ENCODE measurements at regions not wholly inside any gene's neighbourhood (a gene's known extent, or its start where the extent isn't known, plus 50 kb on each side); places are given as distances from the start of the nearest gene placed in this dataset.
A peak's percentile ranks its signal among the peaks of the same experiment; 100 is the strongest.

DNA sequence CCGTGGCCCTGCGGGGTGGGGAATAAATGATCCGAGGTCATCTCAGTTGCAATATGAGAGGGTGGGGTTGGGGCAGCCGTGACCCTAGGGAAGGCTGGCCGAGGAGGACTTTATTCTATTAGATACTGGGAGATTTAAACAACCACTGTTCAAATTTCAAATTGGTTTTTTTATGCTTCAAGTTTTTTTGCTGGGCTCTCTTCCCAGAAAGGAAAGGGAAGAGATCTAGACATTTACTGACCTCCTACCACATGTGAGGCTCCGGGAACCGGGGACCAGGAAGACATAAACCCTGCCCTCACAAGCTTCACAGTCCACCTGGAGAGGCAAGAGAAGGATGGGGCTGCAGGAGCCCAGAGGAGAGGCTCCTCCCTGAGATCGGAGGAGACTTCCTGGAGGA lies 207.3 kb downstream of the FOXD2 start:
- intact Hi-C loops (cut with DNase I; ENCODE audit: low total_unique reads): no loop called here

DNA sequence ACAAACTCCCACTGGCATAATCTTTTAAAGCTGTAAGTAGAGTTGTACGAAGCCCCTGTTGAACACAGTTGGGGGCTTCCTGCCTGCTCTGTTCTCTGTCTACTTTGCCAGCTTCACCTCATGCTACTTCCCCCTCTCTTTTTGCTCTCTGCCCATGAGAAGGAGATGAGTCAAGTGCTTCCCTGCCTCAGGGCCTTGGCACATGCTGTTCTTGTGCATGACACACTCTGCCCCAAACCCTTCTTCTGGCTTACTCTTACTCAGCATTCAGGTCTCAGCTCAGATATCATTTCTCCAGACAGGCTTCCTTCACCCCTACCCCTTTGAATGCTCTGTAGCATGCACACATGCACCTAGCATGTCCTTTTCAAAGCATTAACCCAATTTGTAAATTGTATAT lies 208.8 kb downstream of the FOXD2 start:
- no peaks in the 10 kb centered on the region for H3K36me3 ChIP-seq (ENCODE audit: low read depth, missing control alignments)
- no peaks in the 10 kb centered on the region for H3K27me3 ChIP-seq
- 64 to 75% methylated on average over 1 of the region's 1 CpG for WGBS, 2 donors
- TF ChIP-seq POLR2A (IDR thresholded peaks at IDR 0.05): no peak
- TF ChIP-seq, protein P1, sequence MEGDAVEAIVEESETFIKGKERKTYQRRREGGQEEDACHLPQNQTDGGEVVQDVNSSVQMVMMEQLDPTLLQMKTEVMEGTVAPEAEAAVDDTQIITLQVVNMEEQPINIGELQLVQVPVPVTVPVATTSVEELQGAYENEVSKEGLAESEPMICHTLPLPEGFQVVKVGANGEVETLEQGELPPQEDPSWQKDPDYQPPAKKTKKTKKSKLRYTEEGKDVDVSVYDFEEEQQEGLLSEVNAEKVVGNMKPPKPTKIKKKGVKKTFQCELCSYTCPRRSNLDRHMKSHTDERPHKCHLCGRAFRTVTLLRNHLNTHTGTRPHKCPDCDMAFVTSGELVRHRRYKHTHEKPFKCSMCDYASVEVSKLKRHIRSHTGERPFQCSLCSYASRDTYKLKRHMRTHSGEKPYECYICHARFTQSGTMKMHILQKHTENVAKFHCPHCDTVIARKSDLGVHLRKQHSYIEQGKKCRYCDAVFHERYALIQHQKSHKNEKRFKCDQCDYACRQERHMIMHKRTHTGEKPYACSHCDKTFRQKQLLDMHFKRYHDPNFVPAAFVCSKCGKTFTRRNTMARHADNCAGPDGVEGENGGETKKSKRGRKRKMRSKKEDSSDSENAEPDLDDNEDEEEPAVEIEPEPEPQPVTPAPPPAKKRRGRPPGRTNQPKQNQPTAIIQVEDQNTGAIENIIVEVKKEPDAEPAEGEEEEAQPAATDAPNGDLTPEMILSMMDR (IDR thresholded peaks at IDR 0.05): no peak
- intact Hi-C loops (cut with DNase I; ENCODE audit: low total_unique reads): no loop called here
- peaks cover 10% of the 10 kb centered on the region for H3K4me1 ChIP-seq
- no peaks in the 10 kb centered on the region for H3K9me3 ChIP-seq
- DNase-seq: no peak
- H3K27ac ChIP-seq: no peak overlapping the region
- no peak overlapping the region for H3K4me3 ChIP-seq

More for the DNA sequence above, 207.3 kb downstream of the FOXD2 start:
- no peaks in the 10 kb centered on the region for H3K27me3 ChIP-seq
- TF ChIP-seq, protein P1 (IDR thresholded peaks at IDR 0.05): no peak
- TF ChIP-seq POLR2A (IDR thresholded peaks at IDR 0.05): no peak
- H3K27ac ChIP-seq: no peak overlapping the region
- no peak for DNase-seq
- no peaks in the 10 kb centered on the region for H3K36me3 ChIP-seq (ENCODE audit: low read depth, missing control alignments)
- 42 to 61% methylated on average over 8 of the region's 8 CpGs for WGBS, 2 donors
- peaks cover 10% of the 10 kb centered on the region for H3K4me1 ChIP-seq
- H3K4me3 ChIP-seq: no peak overlapping the region
- H3K9me3 ChIP-seq: no peaks in the 10 kb centered on the region

DNA sequence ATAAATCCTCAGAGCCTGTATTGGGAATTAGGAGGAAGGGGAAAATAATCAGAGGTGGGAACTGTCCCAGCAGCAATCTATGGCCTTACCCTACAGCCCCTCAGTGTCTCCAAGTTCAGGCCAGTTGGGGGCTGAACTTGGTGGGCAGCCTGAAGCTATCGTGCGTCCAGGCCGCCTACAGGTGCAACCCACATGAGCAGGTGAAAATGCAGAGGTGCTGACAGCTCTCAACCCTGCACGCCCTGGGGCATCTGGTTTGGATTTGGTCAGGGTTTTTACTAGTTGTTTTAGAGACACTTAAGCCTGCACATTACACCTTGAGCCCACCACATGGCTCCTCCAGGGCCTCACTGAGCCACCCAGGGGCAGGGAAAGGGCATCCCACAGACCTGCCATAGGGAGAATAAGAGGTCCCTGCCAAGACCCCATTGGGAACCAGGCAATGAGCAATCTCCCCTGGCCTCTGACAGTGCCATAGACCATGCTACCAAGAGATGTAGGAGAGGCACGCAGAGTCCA lies 209.5 kb downstream of the FOXD2 start:
- no peak overlapping the region for H3K27ac ChIP-seq
- DNase-seq: no peak
- peaks cover 10% of the 10 kb centered on the region for H3K4me1 ChIP-seq
- 90 to 98% methylated on average over 4 to 5 of the region's 5 CpGs for WGBS, 2 donors
- H3K9me3 ChIP-seq: no peaks in the 10 kb centered on the region
- no peak for TF ChIP-seq POLR2A (IDR thresholded peaks at IDR 0.05)
- TF ChIP-seq, protein P1 (IDR thresholded peaks at IDR 0.05): no peak
- H3K4me3 ChIP-seq: no peak overlapping the region
- intact Hi-C loops (cut with DNase I; ENCODE audit: low total_unique reads): no loop called here
- no peaks in the 10 kb centered on the region for H3K27me3 ChIP-seq
- no peaks in the 10 kb centered on the region for H3K36me3 ChIP-seq (ENCODE audit: low read depth, missing control alignments)

DNA sequence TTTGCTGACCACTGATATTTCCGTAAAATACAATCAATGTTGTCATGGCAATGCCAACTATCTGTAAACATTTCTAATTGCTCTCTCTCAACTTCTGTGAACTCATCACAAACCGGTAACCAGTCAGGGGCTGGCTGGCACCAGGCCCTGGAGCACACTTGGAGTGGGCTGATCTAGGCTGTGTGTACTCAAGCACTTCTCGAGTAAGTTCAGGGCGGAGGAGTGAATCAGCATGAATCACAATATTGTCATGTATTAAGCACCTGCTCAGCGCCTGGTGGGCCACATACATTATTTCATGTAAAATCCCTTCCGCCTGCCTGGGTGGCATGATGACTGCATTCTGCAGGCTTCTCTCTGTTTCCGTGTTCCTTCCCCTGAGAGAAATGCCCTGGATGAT lies 212.4 kb downstream of the FOXD2 start:
- Histone ChIP-seq H3K9me3 (no peaks in the 10 kb centered on the region), H3K4me1 (no peaks in the 10 kb centered on the region), H3K27me3 (no peaks in the 10 kb centered on the region), H3K36me3 (ENCODE audit: low read depth, missing control alignments) (no peaks in the 10 kb centered on the region), H3K27ac (no peak overlapping the region), H3K4me3 (no peak overlapping the region)
- 78 to 93% methylated on average over 7 of the region's 7 CpGs for WGBS, 2 donors
- DNase-seq: peak; percentile 12
- intact Hi-C loops (cut with DNase I; ENCODE audit: low total_unique reads): no loop called here
- TF ChIP-seq, protein P1 (IDR thresholded peaks at IDR 0.05): no peak

DNA sequence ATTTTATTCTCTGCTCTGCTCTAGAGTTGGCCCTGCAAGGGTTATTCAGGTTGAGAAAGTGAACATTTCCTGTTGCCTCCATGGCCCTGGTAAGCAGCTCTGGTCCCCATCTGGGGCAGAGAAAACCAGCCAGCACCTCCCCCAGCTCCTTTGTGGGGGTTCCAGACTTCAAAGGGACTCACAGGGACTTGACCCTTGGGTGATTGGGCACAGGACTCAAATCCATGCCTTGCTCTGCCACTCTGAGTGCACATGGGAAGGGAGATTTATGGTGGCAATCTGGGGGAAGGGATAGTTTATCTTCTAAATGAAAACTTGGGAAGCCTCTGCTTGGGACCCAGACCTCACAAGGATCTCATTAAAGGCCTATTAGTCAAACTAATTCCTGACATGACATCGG lies 212.8 kb downstream of the FOXD2 start:
- intact Hi-C loops (cut with DNase I; ENCODE audit: low total_unique reads): no loop called here
- Histone ChIP-seq H3K27me3 (no peaks in the 10 kb centered on the region), H3K9me3 (no peaks in the 10 kb centered on the region), H3K4me1 (no peaks in the 10 kb centered on the region), H3K27ac (no peak overlapping the region), H3K36me3 (ENCODE audit: low read depth, missing control alignments) (no peaks in the 10 kb centered on the region), H3K4me3 (no peak overlapping the region)
- WGBS, 2 donors: 71 to 87% methylated on average over 1 of the region's 1 CpG
- no peak for DNase-seq
- no peak for TF ChIP-seq POLR2A (IDR thresholded peaks at IDR 0.05)
- TF ChIP-seq, protein P1 (IDR thresholded peaks at IDR 0.05): no peak
